GM18508 (cell line): ENCODE measurements at regions not wholly inside any gene's neighbourhood (a gene's known extent, or its start where the extent isn't known, plus 50 kb on each side); places are given as distances from the start of the nearest gene placed in this dataset.

ENCODE experiments used
- ATAC-seq: cut with Tn5 transposase; IDR thresholded peaks from one replicate; pipeline ENCODE4 v1.9.1; 2021; ENCODE audit warnings: moderate number of reproducible peaks; ENCODE audit not compliant: insufficient read depth, unreplicated experiment

DNA sequence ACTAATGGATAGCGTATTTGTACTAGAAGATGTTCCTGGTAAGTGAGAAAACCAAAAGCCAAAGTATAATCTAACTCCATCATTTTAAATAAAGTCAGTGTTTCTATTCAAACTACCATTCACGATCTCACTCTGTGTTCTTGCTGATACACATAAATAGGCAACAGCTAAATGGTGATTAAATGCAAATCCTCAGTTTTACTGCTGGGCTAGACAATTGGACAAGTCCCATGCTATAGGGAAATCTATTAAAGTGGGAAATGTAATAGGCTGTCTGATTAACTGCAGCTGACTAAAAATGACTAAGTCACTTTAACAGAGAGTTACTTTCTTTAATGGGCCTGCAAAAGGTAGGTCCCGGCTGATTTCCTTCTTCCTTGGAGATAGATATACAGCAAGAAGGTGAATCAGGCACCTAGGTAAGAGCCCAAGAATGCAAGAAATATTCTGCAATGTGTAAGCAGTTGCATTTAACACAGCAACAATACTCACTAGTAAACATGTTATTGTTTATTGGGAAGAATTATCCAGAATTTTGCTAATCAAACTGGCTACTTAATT, 298.4 kb downstream of the SLITRK6 start:
- ATAC-seq, result no peak

DNA sequence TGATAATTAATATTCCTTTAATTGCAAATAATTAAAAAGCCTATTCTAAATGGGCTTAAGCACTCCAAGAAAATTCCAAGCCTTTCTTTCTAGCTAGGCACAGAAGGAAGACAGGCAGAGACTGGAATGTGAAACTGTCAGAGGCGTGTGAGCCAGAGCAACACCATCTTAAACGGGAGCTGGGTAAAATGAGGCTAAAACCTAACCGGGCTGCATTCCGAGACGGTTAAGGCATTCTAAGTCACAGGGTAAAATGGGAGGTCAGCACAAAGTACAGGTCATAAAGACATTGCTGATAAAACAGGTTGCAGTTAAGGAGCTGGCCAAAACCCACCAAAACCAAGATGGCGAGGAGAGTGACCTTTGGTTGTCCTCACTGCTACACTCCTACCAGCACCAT, 300.4 kb downstream of the SLITRK6 start:
- no peak for ATAC-seq

DNA sequence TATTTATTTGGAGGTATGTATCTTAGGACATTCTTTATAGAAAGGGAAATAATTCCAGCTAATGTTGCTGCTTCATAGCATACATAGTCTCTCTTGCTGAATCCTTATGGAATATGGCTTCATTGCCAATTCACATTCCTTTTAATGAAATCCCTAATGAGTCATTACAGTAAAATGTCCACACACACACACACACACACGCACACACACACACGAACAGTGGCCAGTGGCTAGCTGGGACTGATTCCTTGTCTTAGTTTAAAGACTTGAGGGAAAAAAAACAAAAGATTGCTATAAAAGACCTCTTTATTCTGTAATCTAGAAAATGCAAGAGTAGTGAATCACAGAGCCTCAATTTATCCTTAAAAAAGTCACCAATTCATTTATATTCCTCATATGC, 301.6 kb downstream of the SLITRK6 start:
- ATAC-seq, result no peak

DNA sequence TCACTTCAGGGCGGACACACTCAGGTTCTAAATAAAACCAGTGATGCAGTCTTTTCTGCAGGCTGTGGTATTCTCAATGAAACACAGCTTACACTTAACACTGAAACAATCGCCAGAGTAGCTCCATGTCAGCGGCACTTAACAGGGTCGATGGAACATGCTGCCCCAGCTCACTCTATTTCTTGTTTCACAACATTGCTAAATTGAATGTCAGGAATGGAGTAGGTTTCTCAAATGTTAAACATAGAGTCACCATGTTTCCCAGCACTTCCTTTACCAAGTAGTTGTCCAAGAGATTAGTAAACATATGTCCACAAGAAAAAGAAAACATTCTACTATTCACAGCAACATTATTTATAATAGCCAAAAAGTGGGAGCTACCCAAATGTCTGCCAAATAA, 306.9 kb downstream of the SLITRK6 start:
- no peak for ATAC-seq

DNA sequence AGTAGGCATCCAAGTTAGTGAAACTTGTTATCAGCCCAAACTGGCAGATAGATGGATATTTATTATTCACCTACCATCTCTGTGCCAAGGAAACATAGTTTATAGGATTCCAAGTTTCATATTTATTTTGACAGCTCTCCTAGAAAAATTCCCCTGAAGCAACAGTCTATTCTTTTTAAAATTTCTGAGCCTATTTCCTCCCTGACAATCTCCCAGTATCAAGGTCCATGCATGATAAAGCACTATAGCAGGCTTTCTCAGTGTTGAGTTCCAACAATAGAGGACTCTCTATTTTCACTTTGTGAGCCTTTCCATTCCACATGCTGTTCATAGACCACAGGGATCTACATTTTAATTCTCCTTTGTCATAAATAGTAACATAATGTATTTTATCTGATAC, 312.6 kb downstream of the SLITRK6 start:
- ATAC-seq, result no peak

DNA sequence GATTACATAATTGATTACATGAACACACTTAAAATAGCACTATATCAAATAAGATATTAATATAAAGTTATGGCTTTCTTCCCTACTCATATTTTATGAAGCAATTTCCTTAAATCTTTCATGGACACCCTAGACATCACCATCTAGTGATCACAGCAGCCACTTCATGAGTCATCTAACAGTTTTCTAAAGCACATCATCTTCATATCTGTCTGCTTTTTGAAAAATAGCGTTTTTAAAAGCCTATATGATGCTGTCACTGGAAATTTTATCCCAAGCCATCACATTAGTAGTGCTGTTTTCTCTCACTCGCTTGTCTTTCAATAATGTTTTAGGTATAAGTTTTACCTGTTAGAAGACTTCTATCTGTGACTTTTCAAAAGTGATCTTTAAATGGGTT, 326.1 kb downstream of the SLITRK6 start:
- no peak for ATAC-seq

DNA sequence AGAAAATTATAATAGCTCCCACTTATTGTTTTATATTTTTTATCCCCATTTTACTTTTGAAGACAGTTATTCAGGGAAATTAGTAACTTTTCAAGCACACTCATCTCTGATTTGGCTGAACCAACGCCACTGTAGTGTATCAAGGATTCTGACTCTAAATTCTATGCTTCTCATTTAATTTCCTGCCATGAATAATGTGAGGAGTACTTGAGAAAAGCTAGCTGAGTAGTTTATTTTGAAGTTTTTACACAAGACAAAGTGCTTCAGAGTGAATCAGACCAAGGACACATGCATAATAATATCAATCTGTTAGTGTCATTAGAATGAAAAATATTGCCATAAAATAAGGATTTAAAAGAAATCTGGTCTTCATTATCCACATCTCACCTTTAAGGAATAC, 329.9 kb downstream of the SLITRK6 start:
- ATAC-seq, result no peak

DNA sequence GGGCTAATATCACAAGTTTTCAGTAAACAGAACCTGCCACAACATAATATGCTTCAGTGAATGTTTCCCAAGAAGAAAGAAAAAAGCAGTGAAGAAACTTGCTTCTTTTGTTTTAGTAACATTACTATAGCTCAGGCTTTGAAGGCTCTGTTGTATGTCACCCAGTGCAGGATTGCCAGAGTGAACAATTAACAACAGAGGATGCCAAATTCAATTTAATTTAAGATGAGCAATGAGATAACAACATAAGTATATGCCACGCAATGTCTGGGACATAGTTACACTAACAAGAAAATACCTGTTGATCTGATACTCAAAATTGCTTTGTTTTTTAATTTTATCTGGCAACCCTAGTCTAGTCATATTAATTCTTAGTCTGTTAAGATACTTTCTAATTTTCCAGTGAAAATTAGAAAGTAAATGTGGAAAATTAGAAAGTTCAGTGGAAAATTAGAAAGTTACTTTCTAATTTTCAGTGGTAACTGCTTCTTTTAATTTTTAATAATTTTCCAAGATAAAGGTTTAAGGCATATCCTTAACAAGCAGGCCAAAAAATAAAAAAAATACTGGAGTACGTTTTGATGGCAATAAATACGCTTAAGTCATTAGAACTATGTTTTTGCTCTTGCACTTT, 336.3 kb downstream of the SLITRK6 start:
- no peak for ATAC-seq

DNA sequence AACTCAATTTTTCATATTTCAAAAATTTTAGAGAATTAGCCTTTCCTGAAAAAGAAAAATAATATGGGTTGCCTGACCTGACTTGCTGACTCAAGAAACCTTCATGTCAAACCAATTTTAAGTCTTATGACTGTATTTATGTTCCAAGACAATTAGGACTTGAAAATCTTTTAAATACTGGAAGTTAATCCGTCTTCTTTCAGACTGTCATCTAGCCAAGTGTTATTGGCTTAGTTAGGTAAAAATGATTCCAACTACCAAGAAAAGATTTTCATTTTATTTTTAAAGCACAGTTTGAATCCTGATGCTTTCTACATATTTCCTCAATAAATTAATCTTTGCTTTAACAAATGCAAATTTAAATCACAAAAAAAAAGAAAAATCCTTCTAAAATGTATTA, 337.6 kb downstream of the SLITRK6 start:
- no peak for ATAC-seq

DNA sequence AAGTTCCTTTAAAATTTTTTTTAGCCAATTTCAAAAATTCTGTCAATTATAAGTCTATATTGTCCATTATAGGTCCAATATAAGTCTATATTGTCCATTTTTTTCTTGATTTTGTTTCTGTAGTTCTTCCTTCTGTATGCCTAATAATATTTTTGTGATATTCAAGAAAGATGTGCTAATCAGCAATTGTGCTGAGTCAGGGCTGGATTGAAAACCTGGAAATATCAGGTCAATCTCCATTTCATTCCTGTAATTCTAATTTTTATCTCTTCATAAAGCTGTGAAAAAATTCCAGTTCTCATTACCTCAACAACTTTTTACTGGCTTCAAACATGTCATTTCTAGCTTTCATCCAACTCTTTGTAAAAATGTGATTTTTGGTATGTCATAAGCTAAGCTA, 353.7 kb downstream of the SLITRK6 start:
- ATAC-seq, result no peak

DNA sequence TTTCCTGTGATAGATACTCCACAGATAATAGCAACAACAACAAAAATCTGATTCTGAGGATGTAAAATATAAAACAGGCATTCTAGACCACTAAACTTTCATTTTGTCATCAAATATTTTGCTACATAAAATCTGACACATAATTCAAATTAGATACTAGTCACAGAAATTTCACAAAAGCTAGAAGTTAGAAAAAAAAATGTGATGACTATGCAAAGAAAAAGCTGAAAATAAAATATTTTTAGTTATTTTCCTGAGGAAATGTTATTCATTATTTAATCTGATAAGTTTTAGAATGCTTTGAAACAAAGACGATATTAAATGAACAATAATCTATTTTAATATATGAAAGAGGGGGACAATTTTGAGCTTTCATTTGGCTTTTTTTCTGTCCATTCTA, 357.2 kb downstream of the SLITRK6 start:
- ATAC-seq, result no peak

DNA sequence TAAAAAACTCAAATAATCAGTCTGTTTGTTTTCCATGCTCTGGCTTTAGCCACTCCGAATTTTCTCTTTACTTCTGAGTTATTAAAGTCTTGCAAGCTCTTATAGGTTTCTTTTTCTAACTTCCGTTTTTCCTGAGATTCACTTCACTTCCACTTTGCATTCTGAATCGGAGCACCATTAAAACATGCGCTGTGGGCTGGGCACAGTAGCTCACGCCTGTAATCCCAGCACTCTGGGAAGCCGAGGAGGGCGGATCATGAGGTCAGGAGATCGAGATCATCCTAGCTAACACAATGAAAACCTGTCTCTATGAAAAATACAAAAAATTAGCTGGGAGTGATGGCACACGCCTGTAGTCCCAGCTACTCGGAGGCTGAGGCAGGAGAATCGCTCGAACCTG, 357.9 kb downstream of the SLITRK6 start:
- ATAC-seq, result no peak

DNA sequence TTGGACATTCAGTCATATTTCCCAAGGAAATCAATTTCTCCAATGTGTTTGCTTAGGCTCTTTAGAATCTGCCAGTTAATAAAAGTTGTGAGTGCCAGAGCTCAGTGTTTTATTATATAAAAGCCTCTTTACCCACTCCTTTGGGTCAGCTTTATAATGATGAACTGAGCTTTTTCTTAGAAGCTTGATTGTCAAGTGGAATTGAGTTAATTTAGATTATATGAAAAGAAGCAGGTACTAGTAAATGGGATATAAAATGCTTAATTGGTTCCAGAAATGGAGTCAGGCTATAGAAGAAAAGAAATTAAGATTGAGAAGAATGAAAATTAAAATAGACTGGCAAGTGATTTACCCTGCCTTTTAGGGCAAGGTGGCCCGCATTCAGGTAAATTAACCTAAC, 363.2 kb downstream of the SLITRK6 start:
- ATAC-seq, result no peak

DNA sequence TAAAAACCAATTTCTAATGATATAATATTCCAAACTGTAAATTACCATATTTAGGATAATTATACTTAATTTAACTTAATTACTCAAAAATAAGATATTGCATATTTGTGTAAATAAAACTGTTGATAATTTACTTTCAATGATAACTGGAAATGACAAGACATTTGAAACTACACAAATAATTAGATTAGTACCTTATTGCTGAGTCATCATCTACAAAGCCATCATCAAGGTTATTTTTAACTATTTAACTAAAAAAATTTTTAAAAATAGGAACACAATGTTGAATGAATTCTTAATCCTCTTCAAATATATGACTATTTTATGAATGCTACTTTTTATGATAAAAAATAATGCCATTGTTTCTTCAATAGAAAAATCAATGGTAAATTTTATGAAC, 364.3 kb downstream of the SLITRK6 start:
- no peak for ATAC-seq

DNA sequence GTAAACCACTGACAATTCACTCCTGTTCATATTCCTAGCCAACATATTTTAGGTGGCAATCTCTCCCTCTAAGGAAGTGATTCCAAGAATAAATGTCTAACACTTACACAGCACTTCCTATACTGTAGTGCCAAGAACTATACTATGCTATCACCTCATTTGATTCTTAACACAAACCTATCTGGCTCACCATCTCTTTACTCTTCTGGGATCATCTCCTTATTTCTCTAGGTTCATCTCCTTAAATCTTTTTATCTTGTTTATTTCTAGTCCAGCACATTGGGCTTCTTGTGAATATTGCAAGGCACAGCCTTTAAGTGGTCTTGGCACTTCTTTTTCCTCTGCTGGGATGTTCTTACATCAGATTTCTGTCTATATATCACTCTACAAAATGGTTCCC, 366.3 kb downstream of the SLITRK6 start:
- no peak for ATAC-seq

DNA sequence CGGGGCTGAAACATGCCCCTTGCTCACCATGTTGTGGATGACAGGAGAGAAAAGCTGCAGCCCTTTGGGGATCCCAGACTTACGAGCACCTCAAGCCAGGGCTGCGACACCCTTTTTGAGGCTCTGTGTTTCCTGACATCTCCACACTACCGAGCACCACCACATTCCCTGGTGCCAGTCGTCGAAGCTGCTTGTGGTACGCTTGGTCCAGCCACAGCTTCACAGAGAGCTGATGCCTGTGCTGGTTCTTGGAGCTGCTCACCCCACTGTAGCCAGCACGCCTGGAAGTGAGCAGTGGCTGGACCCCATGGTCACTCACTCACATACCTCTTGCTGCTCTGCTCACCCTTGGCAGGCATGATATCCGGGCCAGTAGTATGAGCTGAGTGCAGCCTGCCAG, 367.5 kb downstream of the SLITRK6 start:
- no peak for ATAC-seq

DNA sequence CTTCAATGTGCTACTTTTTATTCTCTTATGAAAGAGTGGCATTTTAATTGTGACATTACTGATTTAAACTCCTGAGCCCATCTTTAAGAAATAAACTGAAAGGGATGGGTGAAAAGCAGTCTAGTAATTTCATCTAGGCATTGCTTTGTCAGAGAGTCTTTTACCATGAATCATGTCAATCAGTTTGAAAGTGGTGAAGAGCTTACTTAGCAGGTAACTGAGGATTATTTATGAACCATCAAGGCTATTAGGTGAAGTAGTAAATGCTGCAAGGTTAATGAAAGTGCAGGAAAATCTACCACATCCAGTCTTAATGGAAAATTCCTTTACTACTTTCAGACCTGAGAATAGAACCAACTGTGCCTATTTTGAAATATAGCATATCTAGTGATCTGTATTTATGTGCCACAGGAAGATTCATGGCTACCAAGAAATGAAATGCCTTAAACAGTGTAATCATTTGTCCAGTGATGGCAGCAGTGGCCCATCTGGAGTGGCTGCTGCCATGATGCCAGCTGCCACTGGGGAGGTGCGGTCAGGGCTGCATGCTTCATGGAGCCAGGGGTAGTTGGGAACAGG, 368.9 kb downstream of the SLITRK6 start:
- ATAC-seq, result no peak

DNA sequence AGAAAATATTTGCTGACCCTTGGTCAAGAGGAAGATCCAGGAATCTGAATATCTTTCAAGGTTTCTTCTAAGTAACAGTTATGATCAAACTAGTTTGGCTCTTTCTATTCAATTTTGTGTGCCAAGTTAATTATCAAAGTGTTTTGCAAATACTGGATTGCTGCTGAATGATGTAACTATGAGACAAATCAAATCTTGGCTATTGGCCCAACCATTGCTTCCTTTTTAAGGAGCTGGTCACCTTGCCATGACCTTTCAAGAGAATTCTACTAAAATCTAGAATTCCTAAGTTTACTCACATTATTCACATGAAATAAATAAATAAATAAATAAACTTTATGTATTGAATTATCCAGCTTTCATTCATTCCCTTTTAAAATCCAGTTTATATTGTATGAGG, 371.8 kb downstream of the SLITRK6 start:
- ATAC-seq, result no peak

DNA sequence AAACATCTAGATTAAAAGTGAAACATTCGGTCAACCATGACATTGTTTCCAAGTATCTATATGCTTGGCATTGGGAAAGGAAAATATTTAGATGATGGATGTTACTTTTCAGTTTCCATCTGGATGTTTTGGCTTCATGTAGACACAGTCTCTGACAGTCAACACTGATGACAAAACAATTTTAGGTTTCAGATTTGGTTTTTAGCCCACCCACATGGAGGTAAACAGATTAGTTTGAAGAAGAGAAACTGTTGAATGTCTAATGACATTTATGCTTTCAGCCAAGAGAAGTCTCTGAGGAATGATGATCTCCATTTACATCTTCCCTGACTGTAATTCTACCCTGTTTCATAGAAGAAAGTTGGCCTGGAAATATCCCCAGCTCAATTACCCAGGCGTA, 379.1 kb downstream of the SLITRK6 start:
- ATAC-seq, result no peak

DNA sequence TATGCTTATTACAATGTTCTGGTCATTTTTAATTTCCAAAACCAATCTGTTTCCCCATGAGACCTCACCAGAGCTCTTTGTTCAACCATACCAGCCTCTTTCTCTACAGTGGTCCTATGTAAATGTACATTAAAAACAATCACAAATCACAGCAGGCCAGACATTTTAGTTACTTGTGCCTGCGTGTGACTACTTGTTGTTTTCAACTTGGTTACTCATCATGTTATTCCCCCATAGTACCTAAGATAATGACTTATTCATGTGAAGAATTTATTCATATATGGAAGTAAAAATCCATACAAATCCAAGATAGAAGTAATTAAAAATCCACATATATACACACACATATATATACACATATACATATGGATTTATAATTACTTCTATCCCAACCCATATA, 379.6 kb downstream of the SLITRK6 start:
- no peak for ATAC-seq

DNA sequence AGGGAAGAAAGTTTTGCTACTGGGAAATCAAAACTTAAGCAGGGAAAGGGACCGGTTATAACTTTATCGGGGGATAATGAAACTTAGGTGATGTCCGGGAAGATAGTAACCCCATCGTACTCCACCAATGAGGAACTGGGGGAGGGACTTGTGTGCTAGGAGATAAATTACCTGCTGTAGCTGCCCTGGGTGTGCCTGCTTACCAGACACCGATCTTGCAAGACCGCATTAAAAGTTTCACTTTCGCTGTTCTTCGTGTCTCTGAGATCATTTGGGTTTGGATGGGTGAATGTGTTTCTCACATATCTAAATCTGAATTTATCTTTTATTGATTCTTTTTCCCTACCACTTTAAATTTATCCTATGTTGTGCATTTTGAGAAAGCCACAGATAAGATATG, 381.4 kb downstream of the SLITRK6 start:
- ATAC-seq, result no peak

DNA sequence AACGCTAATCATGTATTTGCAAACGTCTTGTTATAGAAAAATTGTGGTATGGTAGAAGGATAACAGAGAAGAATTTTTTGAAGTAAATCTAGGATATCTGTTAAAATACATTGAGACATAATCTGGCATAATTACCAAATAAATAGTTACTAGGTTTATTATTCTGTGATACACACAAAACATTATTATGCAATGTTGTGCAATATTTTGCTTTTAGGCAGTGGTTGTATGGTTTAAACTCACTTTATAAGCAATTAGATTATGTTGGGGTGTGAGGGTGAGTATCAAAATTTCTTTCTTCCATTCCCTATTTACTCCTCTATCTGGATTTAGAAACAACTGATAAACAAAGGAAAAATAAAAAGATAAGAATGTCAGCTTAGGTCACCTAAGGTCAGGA, 385.6 kb downstream of the SLITRK6 start:
- no peak for ATAC-seq
